SK-N-SH treated with all-trans-retinoic acid at 6 μM for 48 hours (cell line): ENCODE measurements at regions not wholly inside any gene's neighbourhood (a gene's known extent, or its start where the extent isn't known, plus 50 kb on each side); places are given as distances from the start of the nearest gene placed in this dataset.

Experiments used
- CSDC2 ChIP-seq: fragments of 250-450 bp; sonication (Bioruptor Pico); IDR thresholded peaks from 2 replicates; pipeline ENCODE4 v1.5.0; 2020; ENCODE audit warnings: mild to moderate bottlenecking, moderate library complexity
- PPARA ChIP-seq: fragments of 250-450 bp; sonication (Bioruptor Pico); IDR thresholded peaks from 2 replicates; pipeline ENCODE4 v1.5.0; 2020; ENCODE audit warnings: mild to moderate bottlenecking, borderline replicate concordance
- ZFP3 ChIP-seq: fragments of 250-450 bp; sonication (Bioruptor Pico); IDR thresholded peaks from 2 replicates; pipeline ENCODE4 v1.5.0; 2020; ENCODE audit warnings: mild to moderate bottlenecking, moderate library complexity
- TF ChIP-seq, protein P1 (sequence below): fragments of 250-450 bp; sonication (Bioruptor Pico); IDR thresholded peaks from 2 replicates; pipeline ENCODE4 v1.8.0; 2020; ENCODE audit warnings: mild to moderate bottlenecking, moderate library complexity, borderline replicate concordance
- TF ChIP-seq, protein P2 (sequence below): fragments of 250-450 bp; sonication (Bioruptor Pico); IDR thresholded peaks from 2 replicates; pipeline ENCODE4 v1.5.0; 2020; ENCODE audit warnings: mild to moderate bottlenecking, moderate library complexity

DNA sequence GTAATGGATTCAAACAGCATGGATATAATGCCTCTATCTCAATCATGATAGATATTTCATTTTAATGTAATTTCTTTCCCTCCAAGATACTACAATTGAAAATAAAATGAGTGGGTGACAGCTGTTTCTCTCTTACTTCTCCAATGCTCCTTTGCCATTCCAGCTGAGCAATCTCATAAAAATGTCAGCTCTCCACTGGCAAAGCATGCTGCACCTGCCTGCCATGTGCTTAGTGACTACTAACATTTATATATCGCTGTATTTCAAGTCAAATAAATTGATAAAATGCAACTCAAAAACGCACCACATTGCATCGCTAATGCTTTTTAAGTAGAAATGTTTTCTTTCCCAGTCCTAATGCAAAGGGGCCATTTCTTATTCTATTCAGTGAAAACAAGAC lies 1093.9 kb downstream of the CBLN2 start:
- TF ChIP-seq CSDC2 (CRISPR knock-in tag), result no peak
- TF ChIP-seq, protein P1, sequence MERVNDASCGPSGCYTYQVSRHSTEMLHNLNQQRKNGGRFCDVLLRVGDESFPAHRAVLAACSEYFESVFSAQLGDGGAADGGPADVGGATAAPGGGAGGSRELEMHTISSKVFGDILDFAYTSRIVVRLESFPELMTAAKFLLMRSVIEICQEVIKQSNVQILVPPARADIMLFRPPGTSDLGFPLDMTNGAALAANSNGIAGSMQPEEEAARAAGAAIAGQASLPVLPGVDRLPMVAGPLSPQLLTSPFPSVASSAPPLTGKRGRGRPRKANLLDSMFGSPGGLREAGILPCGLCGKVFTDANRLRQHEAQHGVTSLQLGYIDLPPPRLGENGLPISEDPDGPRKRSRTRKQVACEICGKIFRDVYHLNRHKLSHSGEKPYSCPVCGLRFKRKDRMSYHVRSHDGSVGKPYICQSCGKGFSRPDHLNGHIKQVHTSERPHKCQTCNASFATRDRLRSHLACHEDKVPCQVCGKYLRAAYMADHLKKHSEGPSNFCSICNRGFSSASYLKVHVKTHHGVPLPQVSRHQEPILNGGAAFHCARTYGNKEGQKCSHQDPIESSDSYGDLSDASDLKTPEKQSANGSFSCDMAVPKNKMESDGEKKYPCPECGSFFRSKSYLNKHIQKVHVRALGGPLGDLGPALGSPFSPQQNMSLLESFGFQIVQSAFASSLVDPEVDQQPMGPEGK (CRISPR knock-in tag), result no peak
- no peak for TF ChIP-seq ZFP3 (CRISPR knock-in tag)
- no peak for TF ChIP-seq PPARA (CRISPR knock-in tag)
- TF ChIP-seq, protein P2, sequence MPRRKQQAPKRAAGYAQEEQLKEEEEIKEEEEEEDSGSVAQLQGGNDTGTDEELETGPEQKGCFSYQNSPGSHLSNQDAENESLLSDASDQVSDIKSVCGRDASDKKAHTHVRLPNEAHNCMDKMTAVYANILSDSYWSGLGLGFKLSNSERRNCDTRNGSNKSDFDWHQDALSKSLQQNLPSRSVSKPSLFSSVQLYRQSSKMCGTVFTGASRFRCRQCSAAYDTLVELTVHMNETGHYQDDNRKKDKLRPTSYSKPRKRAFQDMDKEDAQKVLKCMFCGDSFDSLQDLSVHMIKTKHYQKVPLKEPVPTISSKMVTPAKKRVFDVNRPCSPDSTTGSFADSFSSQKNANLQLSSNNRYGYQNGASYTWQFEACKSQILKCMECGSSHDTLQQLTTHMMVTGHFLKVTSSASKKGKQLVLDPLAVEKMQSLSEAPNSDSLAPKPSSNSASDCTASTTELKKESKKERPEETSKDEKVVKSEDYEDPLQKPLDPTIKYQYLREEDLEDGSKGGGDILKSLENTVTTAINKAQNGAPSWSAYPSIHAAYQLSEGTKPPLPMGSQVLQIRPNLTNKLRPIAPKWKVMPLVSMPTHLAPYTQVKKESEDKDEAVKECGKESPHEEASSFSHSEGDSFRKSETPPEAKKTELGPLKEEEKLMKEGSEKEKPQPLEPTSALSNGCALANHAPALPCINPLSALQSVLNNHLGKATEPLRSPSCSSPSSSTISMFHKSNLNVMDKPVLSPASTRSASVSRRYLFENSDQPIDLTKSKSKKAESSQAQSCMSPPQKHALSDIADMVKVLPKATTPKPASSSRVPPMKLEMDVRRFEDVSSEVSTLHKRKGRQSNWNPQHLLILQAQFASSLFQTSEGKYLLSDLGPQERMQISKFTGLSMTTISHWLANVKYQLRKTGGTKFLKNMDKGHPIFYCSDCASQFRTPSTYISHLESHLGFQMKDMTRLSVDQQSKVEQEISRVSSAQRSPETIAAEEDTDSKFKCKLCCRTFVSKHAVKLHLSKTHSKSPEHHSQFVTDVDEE (CRISPR knock-in tag), result no peak
